HFF-Myc (cell line): ENCODE measurements at regions not wholly inside any gene's neighbourhood (a gene's known extent, or its start where the extent isn't known, plus 50 kb on each side); places are given as distances from the start of the nearest gene placed in this dataset.
"Not testable (repeated sequence)": the region's sequence is repeated elsewhere in the genome, so short reads cannot be mapped to it uniquely, and the experiment has no call there.

ENCODE experiments used
- DNase-seq: peaks from one replicate; pipeline ENCODE4 v3.0.0-alpha.2; 2011; ENCODE audit warnings: low read depth; ENCODE audit errors: extremely low read depth
- H3K4me3 ChIP-seq: replicated peaks from 2 replicates; pipeline ENCODE4 v1.5.1; 2011; ENCODE audit warnings: low read depth, mild to moderate bottlenecking, control low read depth, low read length
- TF ChIP-seq, protein P1 (sequence below): IDR thresholded peaks from 2 replicates; pipeline ENCODE4 v1.5.1; 2012; ENCODE audit warnings: mild to moderate bottlenecking, low read depth, low read length, control low read depth; ENCODE audit errors: missing control alignments

DNA sequence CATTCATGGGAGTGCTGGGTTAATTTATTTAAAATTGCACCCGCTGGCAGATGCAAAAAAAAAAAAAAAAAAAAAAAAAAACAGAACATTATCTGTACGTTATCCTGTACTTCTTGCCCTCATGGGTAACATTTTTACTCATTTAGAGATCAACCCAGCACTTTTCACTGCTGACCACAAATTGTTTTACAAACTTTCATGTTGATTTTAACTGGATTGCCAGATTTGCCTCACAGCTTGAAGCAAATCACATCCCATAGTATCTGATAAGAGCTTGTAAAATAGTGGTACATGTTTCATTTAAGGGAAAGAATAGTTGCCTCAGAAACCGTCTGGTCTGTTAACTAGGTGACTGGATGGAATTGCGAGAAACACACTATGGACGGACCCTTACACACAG is 640.8 kb downstream of the TRIML1 start:
- no peak overlapping the region for H3K4me3 ChIP-seq
- TF ChIP-seq, protein P1, sequence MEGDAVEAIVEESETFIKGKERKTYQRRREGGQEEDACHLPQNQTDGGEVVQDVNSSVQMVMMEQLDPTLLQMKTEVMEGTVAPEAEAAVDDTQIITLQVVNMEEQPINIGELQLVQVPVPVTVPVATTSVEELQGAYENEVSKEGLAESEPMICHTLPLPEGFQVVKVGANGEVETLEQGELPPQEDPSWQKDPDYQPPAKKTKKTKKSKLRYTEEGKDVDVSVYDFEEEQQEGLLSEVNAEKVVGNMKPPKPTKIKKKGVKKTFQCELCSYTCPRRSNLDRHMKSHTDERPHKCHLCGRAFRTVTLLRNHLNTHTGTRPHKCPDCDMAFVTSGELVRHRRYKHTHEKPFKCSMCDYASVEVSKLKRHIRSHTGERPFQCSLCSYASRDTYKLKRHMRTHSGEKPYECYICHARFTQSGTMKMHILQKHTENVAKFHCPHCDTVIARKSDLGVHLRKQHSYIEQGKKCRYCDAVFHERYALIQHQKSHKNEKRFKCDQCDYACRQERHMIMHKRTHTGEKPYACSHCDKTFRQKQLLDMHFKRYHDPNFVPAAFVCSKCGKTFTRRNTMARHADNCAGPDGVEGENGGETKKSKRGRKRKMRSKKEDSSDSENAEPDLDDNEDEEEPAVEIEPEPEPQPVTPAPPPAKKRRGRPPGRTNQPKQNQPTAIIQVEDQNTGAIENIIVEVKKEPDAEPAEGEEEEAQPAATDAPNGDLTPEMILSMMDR = no peak
- no peak for DNase-seq

DNA sequence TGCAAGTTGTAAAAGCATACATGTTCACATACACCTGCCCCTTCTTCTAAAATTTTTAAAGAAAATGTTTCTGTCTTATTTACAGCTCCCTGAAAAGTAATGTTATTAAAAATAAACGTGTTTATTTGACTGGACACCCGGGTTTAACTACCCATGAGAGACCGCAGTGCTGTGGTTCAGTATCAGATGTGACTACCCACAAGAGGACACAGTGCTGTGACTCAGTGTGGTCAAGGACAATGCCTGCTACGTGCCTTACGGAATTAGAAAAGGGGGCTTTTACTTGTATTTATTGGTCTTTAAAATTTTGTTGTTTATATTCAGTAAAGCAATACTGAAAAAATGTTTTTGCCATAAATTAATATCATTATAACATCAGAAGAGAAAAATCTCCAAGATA is 641.4 kb downstream of the TRIML1 start:
- no peak for DNase-seq
- TF ChIP-seq, protein P1 = no peak
- no peak overlapping the region for H3K4me3 ChIP-seq

DNA sequence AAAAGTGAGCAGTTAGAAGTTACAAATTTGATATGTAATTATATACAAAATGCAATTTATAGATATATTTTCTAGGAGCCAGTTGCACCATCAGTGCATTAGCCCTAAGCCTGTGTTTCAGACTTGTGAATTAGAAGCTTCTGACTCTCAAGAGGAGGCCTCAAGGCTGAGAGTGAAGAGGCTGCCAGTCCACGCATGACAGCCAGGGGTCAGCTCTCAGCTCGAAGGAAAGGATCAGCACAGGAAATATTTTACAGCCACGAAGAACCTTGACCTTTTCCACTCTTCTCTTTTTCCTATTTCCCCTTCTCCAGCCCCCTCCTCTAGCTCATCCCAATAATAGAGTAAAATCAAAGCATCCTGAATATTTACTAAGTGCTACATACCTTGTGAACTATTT is 642.4 kb downstream of the TRIML1 start:
- H3K4me3 ChIP-seq = no peak overlapping the region

DNA sequence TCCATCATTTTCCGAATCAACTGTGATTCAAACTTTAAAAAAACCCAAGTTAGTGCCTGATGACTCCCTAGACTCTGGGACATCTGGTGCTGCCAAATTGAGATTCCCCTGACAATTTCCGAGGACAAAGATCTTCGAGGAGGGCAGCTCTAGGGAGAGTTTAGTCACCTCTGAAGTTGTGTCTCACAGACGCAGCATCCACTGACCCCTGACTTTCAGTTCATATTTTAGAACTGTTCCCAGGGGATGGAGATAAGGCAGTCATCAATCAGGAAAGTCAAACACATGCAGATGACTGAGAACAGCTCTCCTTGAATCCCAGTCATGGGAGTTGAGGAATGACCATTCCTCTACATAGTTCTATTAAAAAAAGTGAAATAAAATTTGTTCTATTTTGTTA is 643.9 kb downstream of the TRIML1 start:
- no peak overlapping the region for H3K4me3 ChIP-seq
- DNase-seq = no peak
- TF ChIP-seq, protein P1 = no peak

More for the DNA sequence above, 642.4 kb downstream of the TRIML1 start:
- TF ChIP-seq, protein P1 = peak; percentile 58
- no peak for DNase-seq

DNA sequence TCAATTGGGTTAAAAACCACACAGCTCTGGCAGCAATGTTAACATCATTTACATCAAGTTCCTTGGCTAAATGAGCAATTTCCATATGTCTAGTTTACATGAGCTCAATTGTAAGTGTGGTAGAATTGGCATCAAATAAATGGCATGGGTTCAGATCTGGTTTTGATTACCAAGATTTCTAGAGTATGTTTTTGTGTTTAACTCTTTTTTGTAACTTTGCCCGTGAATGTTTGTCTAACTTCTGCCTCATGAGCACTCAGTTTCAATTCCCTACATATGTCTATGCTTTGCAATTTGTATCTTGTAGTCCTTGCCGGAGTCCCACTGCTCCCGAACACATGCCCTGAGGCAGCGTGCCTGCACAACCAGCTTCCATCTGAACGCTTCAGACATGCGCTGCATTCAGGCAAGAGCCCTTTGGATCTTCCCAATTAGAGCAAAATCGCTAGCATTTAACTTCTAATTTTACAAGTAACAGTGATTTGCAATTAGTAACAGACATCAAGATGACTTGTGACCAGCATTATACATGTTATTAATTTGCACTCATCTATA is 644.4 kb downstream of the TRIML1 start:
- TF ChIP-seq, protein P1 = no peak
- no peak for DNase-seq
- H3K4me3 ChIP-seq = no peak overlapping the region

DNA sequence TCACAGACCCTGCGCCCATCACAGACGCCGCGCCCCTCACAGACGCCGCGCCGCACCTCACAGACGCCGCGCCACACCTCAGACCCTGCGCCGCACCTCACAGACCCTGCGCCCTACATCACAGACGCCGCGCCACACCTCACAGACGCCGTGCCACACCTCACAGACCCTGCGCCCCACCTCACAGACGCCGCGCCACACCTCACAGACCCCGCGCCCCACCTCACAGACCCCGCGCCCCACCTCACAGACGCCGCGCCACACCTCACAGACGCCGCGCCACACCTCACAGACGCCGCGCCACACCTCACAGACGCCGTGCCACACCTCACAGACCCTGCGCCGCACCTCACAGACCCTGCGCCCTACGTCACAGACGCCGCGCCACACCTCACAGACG is 657.4 kb downstream of the TRIML1 start:
- not testable (repeated sequence) for DNase-seq, H3K4me3 ChIP-seq

DNA sequence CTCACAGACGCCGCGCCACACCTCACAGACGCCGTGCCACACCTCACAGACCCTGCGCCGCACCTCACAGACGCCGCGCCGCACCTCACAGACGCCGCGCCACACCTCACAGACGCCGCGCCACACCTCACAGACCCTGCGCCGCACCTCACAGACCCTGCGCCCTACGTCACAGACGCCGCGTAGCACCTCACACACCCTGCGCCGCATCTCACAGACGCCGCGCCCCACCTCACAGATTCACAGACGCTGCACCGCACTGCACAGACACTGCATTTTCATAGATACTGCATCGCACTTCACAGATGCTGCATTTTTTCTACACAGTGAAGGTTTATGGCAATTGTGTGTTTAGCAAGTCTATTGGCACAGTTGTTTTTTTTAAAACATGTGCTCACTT is 657.8 kb downstream of the TRIML1 start:
- DNase-seq, H3K4me3 ChIP-seq: not testable (repeated sequence)

DNA sequence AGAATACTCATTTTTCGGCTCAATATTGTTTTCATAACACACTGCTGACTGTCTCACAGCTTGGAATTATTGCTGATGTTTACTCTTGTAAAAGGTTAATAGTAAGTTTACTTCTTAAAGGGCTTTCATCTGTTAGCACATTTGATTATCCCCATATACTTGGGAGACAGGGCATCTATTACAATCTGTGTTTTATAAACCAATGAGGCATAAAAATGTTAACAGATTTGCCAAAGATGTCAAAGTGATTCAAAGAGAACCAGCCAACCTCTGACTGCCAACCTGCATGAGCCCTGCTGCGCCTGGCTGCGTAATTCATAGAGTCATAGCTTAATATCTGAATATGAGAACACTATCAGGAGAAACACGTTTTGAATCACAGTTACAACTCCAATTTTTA is 665.6 kb downstream of the TRIML1 start:
- H3K4me3 ChIP-seq = no peak overlapping the region
- TF ChIP-seq, protein P1 = no peak

More for the DNA sequence above, 665.6 kb downstream of the TRIML1 start:
- no peak for DNase-seq
